ENCODE measurements at regions not wholly inside any gene's neighbourhood (a gene's known extent, or its start where the extent isn't known, plus 50 kb on each side); places are given as distances from the start of the nearest gene placed in this dataset.
A peak's percentile ranks its signal among the peaks of the same experiment; 100 is the strongest.
"Not testable (repeated sequence)": the region's sequence is repeated elsewhere in the genome, so short reads cannot be mapped to it uniquely, and the experiment has no call there.

- no peak for TF ChIP-seq ZBTB21 (CRISPR knock-in tag; IDR thresholded peaks at IDR 0.05; ENCODE audit: borderline replicate concordance)
- TF ChIP-seq MXD4 (CRISPR knock-in tag; IDR thresholded peaks at IDR 0.05; ENCODE audit: borderline replicate concordance): no peak
- no peak for TF ChIP-seq GTF2I (CRISPR knock-in tag; conservative IDR thresholded peaks at IDR 0.05)
- TF ChIP-seq STAT6 (CRISPR knock-in tag; conservative IDR thresholded peaks at IDR 0.05; ENCODE audit: low read depth): no peak
- no peak for TF ChIP-seq SMAD4 (CRISPR knock-in tag; IDR thresholded peaks at IDR 0.05)
- TF ChIP-seq ZNF138 (CRISPR knock-in tag; conservative IDR thresholded peaks at IDR 0.05): no peak
- no peak for TF ChIP-seq ZNF396 (CRISPR knock-in tag; IDR thresholded peaks at IDR 0.05; ENCODE audit: borderline replicate concordance)
- TF ChIP-seq ZNF425 (CRISPR knock-in tag; conservative IDR thresholded peaks at IDR 0.05): no peak
- TF ChIP-seq CBFB (CRISPR knock-in tag; IDR thresholded peaks at IDR 0.05; ENCODE audit: low read depth): no peak
- TF ChIP-seq NFE2L1 (CRISPR knock-in tag; IDR thresholded peaks at IDR 0.05): no peak
- H3K9me3 Mint-ChIP-seq: peaks cover 44% of the 10 kb centered on the region
- DNase-seq (ENCODE audit: low spot score) (no peak), ATAC-seq (no peak)
- no peaks in the 10 kb centered on the region for H3K27me3 Mint-ChIP-seq (ENCODE audit: low read depth)
- ChIA-PET CTCF (no interaction called here), POLR2A (no interaction called here)
- no peak overlapping the region for H3K4me3 Mint-ChIP-seq
- H3K27ac Mint-ChIP-seq: no peak overlapping the region
- H3K36me3 Mint-ChIP-seq: peaks cover 7% of the 10 kb centered on the region
- H3K4me1 Mint-ChIP-seq: no peaks in the 10 kb centered on the region
Observed at GRCh38 chr3:3992312-3992874, 193.2 kb downstream of the LRRN1 start.

GRCh38 chr3:3998140-3998922, 199.1 kb downstream of the LRRN1 start:
- H3K9me3 Mint-ChIP-seq: peaks cover 37% of the 10 kb centered on the region
- TF ChIP-seq CTCF (IDR thresholded peaks at IDR 0.05) (peak; percentile 61), E2F5 (CRISPR knock-in tag; IDR thresholded peaks at IDR 0.05) (no peak), SMAD3 (CRISPR knock-in tag; IDR thresholded peaks at IDR 0.05; ENCODE audit: borderline replicate concordance) (no peak), GTF2I (CRISPR knock-in tag; conservative IDR thresholded peaks at IDR 0.05) (peak; percentile 65; the same call in 1 of the 2 replicates)
- ChIA-PET POLR2A (no interaction called here), CTCF (interaction anchor here (0.6 to 2.2 kb wide), 36 partner anchors 9 to 880 kb away, joined by 3 to 20 read pairs (median 4); no protein-coding TSS in a partner anchor)
- peak; percentile 76 for ATAC-seq
- H3K36me3 Mint-ChIP-seq: peaks cover 7% of the 10 kb centered on the region
- no peaks in the 10 kb centered on the region for H3K27me3 Mint-ChIP-seq (ENCODE audit: low read depth)
- no peaks in the 10 kb centered on the region for H3K4me1 Mint-ChIP-seq
- H3K4me3 Mint-ChIP-seq: no peak overlapping the region
- DNase-seq (ENCODE audit: low spot score): peak; percentile 19
- no peak overlapping the region for H3K27ac Mint-ChIP-seq

GRCh38 chr3:3999340-3999739, 200.1 kb downstream of the LRRN1 start:
- H3K4me3 Mint-ChIP-seq: not testable (repeated sequence)
- CTCF ChIA-PET: interaction anchor here (0.7 kb wide), 1 partner anchor 152 kb away, joined by 5 read pairs; no protein-coding TSS in a partner anchor
- H3K9me3 Mint-ChIP-seq: peaks cover 40% of the 10 kb centered on the region

More at GRCh38 chr3:3999340-3999739, 200.1 kb downstream of the LRRN1 start:
- 0 out of 2 replicates have a peak, but pooled peaks have one; percentile 27 for TF ChIP-seq GTF2I (CRISPR knock-in tag; conservative IDR thresholded peaks at IDR 0.05)
- H3K36me3 Mint-ChIP-seq; DNase-seq (ENCODE audit: low spot score); ATAC-seq; POLR2A ChIA-PET; H3K4me1 Mint-ChIP-seq; H3K27me3 Mint-ChIP-seq (ENCODE audit: low read depth); H3K27ac Mint-ChIP-seq: not testable (repeated sequence)
